Mesenchymal stem cell (in vitro differentiated cells and primary cell): ENCODE measurements at regions not wholly inside any gene's neighbourhood (a gene's known extent, or its start where the extent isn't known, plus 50 kb on each side); places are given as distances from the start of the nearest gene placed in this dataset.
A peak's percentile ranks its signal among the peaks of the same experiment; 100 is the strongest.

ENCODE experiments used
- DNase-seq: peaks from one replicate; pipeline ENCODE4 v3.0.0-alpha.2; 2013
- H2AFZ ChIP-seq: one replicate; pipeline ENCODE4 v1.6.1; 2013; ENCODE audit warnings: low read depth, mild to moderate bottlenecking, control low read depth, inconsistent platforms, low read length, moderate library complexity
- H2AK5ac ChIP-seq: 2 replicates; pipeline ENCODE4 v1.6.1; 2013; ENCODE audit warnings: low read length, moderate library complexity, mild to moderate bottlenecking, inconsistent platforms; ENCODE audit not compliant: severe bottlenecking
- H2BK120ac ChIP-seq: one replicate; pipeline ENCODE4 v1.6.1; 2013; ENCODE audit warnings: low read depth, mild to moderate bottlenecking, inconsistent platforms, low read length, moderate library complexity
- H2BK12ac ChIP-seq, 2 experiments: one replicate each; pipeline ENCODE4 v1.6.1; 2013; ENCODE audit warnings: inconsistent platforms in 2 of 2, low read length in 2 of 2, mild to moderate bottlenecking in 2 of 2, moderate library complexity in 2 of 2, control low read depth in 1 of 2
- H2BK15ac ChIP-seq: one replicate; pipeline ENCODE4 v1.6.1; 2013; ENCODE audit warnings: mild to moderate bottlenecking, low read depth, inconsistent platforms; ENCODE audit not compliant: poor library complexity, severe bottlenecking
- H2BK5ac ChIP-seq: 2 replicates; pipeline ENCODE4 v1.6.1; 2013; ENCODE audit warnings: low read depth, mild to moderate bottlenecking, low read length, control low read depth, inconsistent platforms; ENCODE audit not compliant: poor library complexity, severe bottlenecking
- H3K14ac ChIP-seq, 2 experiments: one replicate each; pipeline ENCODE4 v1.6.1; 2013; ENCODE audit warnings: inconsistent platforms in 2 of 2, low read length in 2 of 2, control low read depth in 1 of 2, mild to moderate bottlenecking in 1 of 2, moderate library complexity in 1 of 2
- H3K18ac ChIP-seq, 2 experiments: one replicate each; pipeline ENCODE4 v1.6.1; 2013; ENCODE audit warnings: inconsistent platforms in 2 of 2, low read length in 2 of 2, control low read depth in 1 of 2, low read depth in 1 of 2, mild to moderate bottlenecking in 1 of 2
- H3K23ac ChIP-seq, 2 experiments: one replicate each; pipeline ENCODE4 v1.6.1; 2013; ENCODE audit warnings: inconsistent platforms in 2 of 2, low read length in 2 of 2, mild to moderate bottlenecking in 2 of 2, moderate library complexity in 2 of 2, control low read depth in 1 of 2
- H3K27ac ChIP-seq: 2 replicates; pipeline ENCODE4 v1.5.1; 2013; ENCODE audit warnings: mild to moderate bottlenecking, moderate library complexity, low read length, control low read depth, inconsistent platforms; ENCODE audit not compliant: poor library complexity, severe bottlenecking
- H3K27me3 ChIP-seq, 2 experiments: 2 replicates each; pipeline versions ENCODE4 v1.6.1 to v1.7.0; 2013; ENCODE audit warnings: low read length in 2 of 2, mild to moderate bottlenecking in 2 of 2, moderate library complexity in 2 of 2, control low read depth in 1 of 2, inconsistent platforms in 1 of 2; ENCODE audit not compliant: control insufficient read depth in 1 of 2, insufficient read depth in 1 of 2
- H3K36me3 ChIP-seq, 2 experiments: 2 replicates each; pipeline versions ENCODE4 v1.6.1 to v1.7.0; 2013; ENCODE audit warnings: low read length in 2 of 2, control low read depth in 1 of 2, inconsistent platforms in 1 of 2, low read depth in 1 of 2, mild to moderate bottlenecking in 1 of 2; ENCODE audit not compliant: insufficient read depth in 2 of 2, control insufficient read depth in 1 of 2
- H3K4ac ChIP-seq, 2 experiments: one replicate each; pipeline ENCODE4 v1.6.1; 2013; ENCODE audit warnings: inconsistent platforms in 2 of 2, low read length in 2 of 2, mild to moderate bottlenecking in 2 of 2, moderate library complexity in 2 of 2, control low read depth in 1 of 2, low read depth in 1 of 2
- H3K4me1 ChIP-seq: 2 replicates; pipeline ENCODE4 v1.6.1; 2013; ENCODE audit warnings: low read depth, low read length, control low read depth; ENCODE audit not compliant: control insufficient read depth, insufficient read depth
- H3K4me2 ChIP-seq: 2 replicates; pipeline ENCODE4 v1.6.1; 2013; ENCODE audit warnings: low read length, mild to moderate bottlenecking, inconsistent platforms; ENCODE audit not compliant: poor library complexity, severe bottlenecking
- H3K4me3 ChIP-seq, 2 experiments: 2 replicates each; pipeline versions ENCODE4 v1.5.1 to v1.7.0; 2013; ENCODE audit warnings: low read length in 2 of 2, mild to moderate bottlenecking in 2 of 2, control low read depth in 1 of 2, low read depth in 1 of 2; ENCODE audit not compliant: insufficient read depth in 1 of 2
- H3K79me1 ChIP-seq: replicated peaks from 2 replicates; pipeline ENCODE4 v1.6.1; 2013; ENCODE audit warnings: mild to moderate bottlenecking, control low read depth, low read length, inconsistent platforms; ENCODE audit not compliant: poor library complexity, severe bottlenecking
- H3K9ac ChIP-seq: 2 replicates; pipeline ENCODE4 v1.7.0; 2013; ENCODE audit warnings: mild to moderate bottlenecking, low read length, moderate library complexity
- H3K9me3 ChIP-seq: 2 replicates; pipeline ENCODE4 v1.7.0; 2013; ENCODE audit warnings: mild to moderate bottlenecking, low read length; ENCODE audit not compliant: control insufficient read depth
- H4K8ac ChIP-seq: one replicate; pipeline ENCODE4 v1.6.1; 2013; ENCODE audit warnings: inconsistent platforms, mild to moderate bottlenecking, low read length, moderate library complexity
- H4K91ac ChIP-seq: one replicate; pipeline ENCODE4 v1.6.1; 2013; ENCODE audit warnings: mild to moderate bottlenecking, low read length, inconsistent platforms
- whole genome bisulfite sequencing: methylation state at CpG from one replicate; pipeline ENCODE4 v1.1.7; 2013; ENCODE audit warnings: mixed read lengths; 5-methylcytosine and 5-hydroxymethylcytosine counted together

DNA sequence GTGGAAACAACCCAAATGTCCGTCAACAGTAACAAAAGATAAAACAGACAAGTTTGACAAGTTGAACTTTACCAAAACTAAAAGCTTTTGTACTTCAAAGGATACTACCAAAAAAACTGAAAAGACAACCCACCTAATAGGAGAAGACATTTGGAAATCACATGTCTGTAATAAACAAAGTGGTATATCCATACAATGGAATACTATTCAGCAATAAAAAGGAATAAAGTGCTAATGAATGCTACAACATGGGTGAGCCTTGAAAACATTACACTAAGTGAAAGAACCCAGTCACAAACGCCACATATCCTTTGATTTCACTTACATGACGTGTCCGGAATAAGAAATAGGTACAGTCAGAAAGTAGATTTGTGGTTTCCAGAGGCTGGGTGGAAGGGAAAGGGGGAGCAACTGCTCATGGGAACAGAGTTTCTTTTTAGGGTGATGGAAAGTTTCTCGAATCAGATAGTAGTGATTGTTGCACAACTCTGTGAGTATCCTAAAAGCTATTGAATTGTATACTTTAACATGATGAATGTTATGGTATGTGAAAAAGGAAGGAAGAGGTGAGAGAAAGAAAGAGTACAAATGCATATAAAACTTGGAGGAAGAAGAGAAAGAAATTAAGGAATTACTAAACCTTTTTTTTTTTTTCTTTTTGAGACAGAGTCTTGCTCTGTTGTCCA lies 72.7 kb upstream of the ABHD2 start:
- Histone ChIP-seq H3K4ac (no peak overlapping the region), H2BK120ac (no peak overlapping the region), H2AK5ac (no peak overlapping the region), H3K9me3 (peaks cover 5% of the 10 kb centered on the region), H3K36me3 (no peaks in the 10 kb centered on the region), H4K8ac (no peak overlapping the region), H3K23ac (no peak overlapping the region), H3K27ac (no peak overlapping the region), H3K79me1 (no peaks in the 10 kb centered on the region), H2BK12ac (no peak overlapping the region), H3K9ac (no peak overlapping the region), H3K18ac (no peak overlapping the region), H4K91ac (no peak overlapping the region), H2BK5ac (no peak overlapping the region), H3K14ac (no peak overlapping the region), H3K27me3 (peaks cover 0 to 10% of the 10 kb centered on the region in 2 experiments), H3K4me1 (peaks cover 5% of the 10 kb centered on the region), H2AFZ (no peak overlapping the region), H3K4me2 (no peak overlapping the region), H2BK15ac (no peak overlapping the region), H3K4me3 (no peak overlapping the region)
- 99% methylated on average over 5 of the region's 5 CpGs for WGBS
- DNase-seq: no peak

DNA sequence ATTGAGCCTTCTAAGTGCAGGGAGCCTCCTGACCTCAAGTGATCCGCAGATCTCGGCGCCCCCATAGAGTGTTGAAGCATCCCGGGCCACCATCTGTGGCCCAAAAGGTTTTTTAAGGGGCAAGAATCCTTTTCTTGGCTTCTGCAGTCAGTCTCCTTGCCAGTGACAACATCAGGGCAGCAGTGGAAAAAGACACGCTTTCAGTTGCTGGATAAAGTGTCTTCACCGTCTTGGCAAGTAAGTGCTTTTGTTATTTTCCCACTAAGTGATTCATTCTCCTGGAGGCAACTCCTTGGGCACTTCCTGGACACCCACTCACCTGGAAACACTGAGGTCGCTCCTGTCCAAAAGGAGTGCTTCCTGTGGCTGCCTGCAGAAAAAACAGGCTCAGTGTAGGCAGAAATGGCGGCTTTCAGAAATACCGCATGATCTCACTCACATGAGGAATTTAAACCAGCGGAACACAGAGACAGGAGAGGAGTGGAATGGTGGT lies 71.7 kb upstream of the ABHD2 start:
- Histone ChIP-seq H2BK5ac (no peak overlapping the region), H3K9ac (peak overlapping the region; percentile 79), H3K18ac (no peak overlapping the region), H3K9me3 (peaks cover 5% of the 10 kb centered on the region), H2AFZ (no peak overlapping the region), H3K27ac (no peak overlapping the region), H3K14ac (no peak overlapping the region), H3K4me1 (peaks cover 5% of the 10 kb centered on the region), H3K4me3 (peak overlapping the region in 1 of 2 experiments; percentile 72), H3K23ac (no peak overlapping the region), H2AK5ac (no peak overlapping the region), H2BK15ac (no peak overlapping the region), H4K91ac (no peak overlapping the region), H2BK12ac (no peak overlapping the region), H3K27me3 (peaks cover 0 to 10% of the 10 kb centered on the region in 2 experiments), H3K4me2 (no peak overlapping the region), H2BK120ac (no peak overlapping the region), H4K8ac (no peak overlapping the region), H3K79me1 (no peaks in the 10 kb centered on the region), H3K36me3 (no peaks in the 10 kb centered on the region), H3K4ac (no peak overlapping the region)
- WGBS: 87% methylated on average over 10 of the region's 10 CpGs
- no peak for DNase-seq

DNA sequence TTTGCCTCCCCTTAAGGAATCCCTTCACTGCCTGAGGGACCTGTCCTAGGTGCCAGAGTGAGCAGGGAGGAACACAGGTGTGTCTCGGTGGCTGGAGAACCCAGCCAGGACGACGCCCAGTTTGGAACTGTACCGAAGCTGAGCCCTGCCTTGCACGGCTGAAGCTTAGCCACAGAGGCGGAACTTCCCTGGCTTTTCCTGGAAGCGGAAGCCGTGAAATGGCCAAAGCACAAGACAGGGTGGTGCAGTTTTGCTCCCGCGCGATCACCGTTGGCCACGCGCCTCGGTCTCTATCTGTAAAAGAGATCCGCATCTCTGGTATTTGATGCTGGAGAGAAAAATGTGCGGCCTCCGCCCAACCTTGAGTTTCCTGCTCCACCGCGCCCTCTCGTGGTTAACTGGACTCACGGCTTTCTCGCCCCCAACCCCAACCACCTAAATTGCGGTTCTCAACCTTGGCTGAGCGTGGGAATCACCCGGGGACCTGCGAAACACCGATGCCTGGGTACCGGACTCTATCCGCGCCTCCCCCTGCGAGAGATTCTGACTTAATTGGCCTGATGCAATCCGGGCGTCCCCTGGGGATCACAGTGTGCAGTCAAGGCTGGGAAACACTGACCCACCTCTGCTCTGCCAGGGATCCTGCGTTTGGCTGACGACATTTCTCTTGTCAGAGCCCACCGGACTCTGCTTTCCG lies 70.7 kb upstream of the ABHD2 start:
- Histone ChIP-seq H3K4me1 (peaks cover 5% of the 10 kb centered on the region), H3K9ac (peak overlapping the region; percentile 79), H3K4me2 (peak overlapping the region; percentile 66), H3K4ac (no peak overlapping the region), H4K91ac (no peak overlapping the region), H2BK12ac (no peak overlapping the region), H4K8ac (peak overlapping the region; percentile 5), H3K9me3 (peaks cover 5% of the 10 kb centered on the region), H2AK5ac (no peak overlapping the region), H3K36me3 (no peaks in the 10 kb centered on the region), H2BK5ac (no peak overlapping the region), H3K27me3 (peaks cover 0 to 15% of the 10 kb centered on the region in 2 experiments), H2BK120ac (no peak overlapping the region), H3K4me3 (peak overlapping the region in 1 of 2 experiments; percentile 72), H2AFZ (peak overlapping the region; percentile 54), H3K14ac (no peak overlapping the region), H3K79me1 (no peaks in the 10 kb centered on the region), H3K18ac (peak overlapping the region in 1 of 2 experiments; percentile 65), H2BK15ac (no peak overlapping the region), H3K23ac (no peak overlapping the region), H3K27ac (no peak overlapping the region)
- 11% methylated on average over 38 of the region's 38 CpGs for WGBS
- peak; percentile 69 for DNase-seq

DNA sequence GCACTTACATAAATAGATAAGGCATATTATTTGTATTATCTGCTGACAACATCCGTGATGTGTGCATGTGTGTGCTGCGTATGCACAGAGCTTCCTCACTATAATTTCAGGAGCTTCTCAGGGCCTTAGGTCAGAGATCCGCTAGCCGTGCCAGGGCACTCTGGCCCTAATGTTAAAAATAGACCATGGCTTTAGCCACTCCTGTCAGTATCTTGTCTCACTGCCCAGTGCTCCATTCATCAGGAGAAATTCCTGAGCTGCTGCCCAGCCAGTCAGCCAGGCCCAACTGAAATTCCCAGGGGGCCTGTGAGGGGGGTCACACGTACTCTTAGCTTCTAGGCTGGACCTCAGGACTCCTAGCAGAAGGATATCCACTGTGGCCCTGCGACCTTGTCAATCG lies 70.0 kb upstream of the ABHD2 start:
- H3K4me3 ChIP-seq: peak overlapping the region in 1 of 2 experiments; percentile 72
- no peak overlapping the region for H4K91ac ChIP-seq
- H3K79me1 ChIP-seq: no peaks in the 10 kb centered on the region
- no peak overlapping the region for H4K8ac ChIP-seq
- H3K14ac ChIP-seq: no peak overlapping the region
- peaks cover 5% of the 10 kb centered on the region for H3K4me1 ChIP-seq
- H3K4ac ChIP-seq: no peak overlapping the region
- H2BK12ac ChIP-seq: no peak overlapping the region
- no peak overlapping the region for H2AFZ ChIP-seq
- peaks cover 0 to 17% of the 10 kb centered on the region in 2 experiments for H3K27me3 ChIP-seq
- no peak overlapping the region for H2BK120ac ChIP-seq
- H3K36me3 ChIP-seq: no peaks in the 10 kb centered on the region
- no peak overlapping the region for H3K18ac ChIP-seq
- H3K27ac ChIP-seq: no peak overlapping the region
- H2AK5ac ChIP-seq: no peak overlapping the region
- no peak overlapping the region for H3K4me2 ChIP-seq
- no peak for DNase-seq
- 78% methylated on average over 7 of the region's 7 CpGs for WGBS
- H3K9me3 ChIP-seq: peaks cover 2% of the 10 kb centered on the region
- no peak overlapping the region for H3K23ac ChIP-seq
- peak overlapping the region; percentile 79 for H3K9ac ChIP-seq
- no peak overlapping the region for H2BK15ac ChIP-seq
- H2BK5ac ChIP-seq: no peak overlapping the region
